ENCODE measurements at regions not wholly inside any gene's neighbourhood (a gene's known extent, or its start where the extent isn't known, plus 50 kb on each side); places are given as distances from the start of the nearest gene placed in this dataset.
A peak's percentile ranks its signal among the peaks of the same experiment; 100 is the strongest.
"Not testable (repeated sequence)": the region's sequence is repeated elsewhere in the genome, so short reads cannot be mapped to it uniquely, and the experiment has no call there.

- peak; percentile 34 for DNase-seq
These were observed 1609.3 kb downstream of the SPATA31A7 start for GRCh38 chr9:62798884-62799850.

GRCh38 chr9:62799851-62800371 lies 1610.1 kb downstream of the SPATA31A7 start:
- DNase-seq: peak; percentile 14

GRCh38 chr9:62800451-62801371 lies 1610.9 kb downstream of the SPATA31A7 start:
- peak; percentile 28 for DNase-seq

- DNase-seq: peak; percentile 35
These were observed 1611.6 kb downstream of the SPATA31A7 start for GRCh38 chr9:62801372-62801811.

- peak; percentile 76 for DNase-seq
These were observed 1612.3 kb downstream of the SPATA31A7 start for GRCh38 chr9:62801961-62802718.

- DNase-seq: not testable (repeated sequence)
These were observed 1612.9 kb downstream of the SPATA31A7 start for GRCh38 chr9:62802719-62803079.

GRCh38 chr9:62803099-62803498 lies 1613.3 kb downstream of the SPATA31A7 start:
- DNase-seq: not testable (repeated sequence)

GRCh38 chr9:62804314-62804713 lies 1614.5 kb downstream of the SPATA31A7 start:
- DNase-seq: not testable (repeated sequence)

GRCh38 chr9:62807424-62807823 lies 1617.6 kb downstream of the SPATA31A7 start:
- DNase-seq: not testable (repeated sequence)

- DNase-seq: not testable (repeated sequence)
These were observed 1618.2 kb downstream of the SPATA31A7 start for GRCh38 chr9:62808081-62808480.

- not testable (repeated sequence) for DNase-seq
These were observed 1620.5 kb downstream of the SPATA31A7 start for GRCh38 chr9:62810318-62810717.

- not testable (repeated sequence) for DNase-seq
These were observed 1621.0 kb downstream of the SPATA31A7 start for GRCh38 chr9:62810811-62811315.

GRCh38 chr9:62815436-62815835 lies 1625.6 kb downstream of the SPATA31A7 start:
- not testable (repeated sequence) for DNase-seq

GRCh38 chr9:62816331-62816730 lies 1626.5 kb downstream of the SPATA31A7 start:
- DNase-seq: not testable (repeated sequence)

GRCh38 chr9:62817214-62817613 lies 1627.4 kb downstream of the SPATA31A7 start:
- not testable (repeated sequence) for DNase-seq

GRCh38 chr9:62822185-62822584 lies 1632.3 kb downstream of the SPATA31A7 start:
- not testable (repeated sequence) for DNase-seq

- not testable (repeated sequence) for DNase-seq
These were observed 1638.4 kb downstream of the SPATA31A7 start for GRCh38 chr9:62827957-62828907.

GRCh38 chr9:62830829-62831459 lies 1641.1 kb downstream of the SPATA31A7 start:
- DNase-seq: not testable (repeated sequence)

GRCh38 chr9:62833323-62834200 lies 1643.7 kb downstream of the SPATA31A7 start:
- not testable (repeated sequence) for DNase-seq

Data from CD4-positive, alpha-beta T cell treated with Interleukin-17A for 1 hour (primary cell).